ENCODE measurements at regions not wholly inside any gene's neighbourhood (a gene's known extent, or its start where the extent isn't known, plus 50 kb on each side); places are given as distances from the start of the nearest gene placed in this dataset.

GRCh38 chr2:12589802-12590320 lies 126.9 kb upstream of the TRIB2 start:
- no peaks in the 10 kb centered on the region for H3K36me3 ChIP-seq (ENCODE audit: low read depth)
- H3K4me3 ChIP-seq (ENCODE audit: severe bottlenecking) = no peak overlapping the region
- ATAC-seq (ENCODE audit: low read depth) (no peak), DNase-seq (ENCODE audit: low spot score) (no peak)
- no peaks in the 10 kb centered on the region for H3K9me3 ChIP-seq (ENCODE audit: severe bottlenecking)
- no peak for TF ChIP-seq CTCF (IDR thresholded peaks at IDR 0.05; ENCODE audit: poor library complexity, severe bottlenecking)
- peaks cover 20% of the 10 kb centered on the region for H3K4me1 ChIP-seq (ENCODE audit: insufficient read depth, poor library complexity, severe bottlenecking)
- H3K27me3 ChIP-seq (ENCODE audit: insufficient read depth, poor library complexity, severe bottlenecking) = no peaks in the 10 kb centered on the region
- H3K27ac ChIP-seq (ENCODE audit: poor library complexity, severe bottlenecking) = no peak overlapping the region

- Histone ChIP-seq H3K4me3 (ENCODE audit: severe bottlenecking) (no peak overlapping the region), H3K9me3 (ENCODE audit: severe bottlenecking) (no peaks in the 10 kb centered on the region), H3K36me3 (ENCODE audit: low read depth) (no peaks in the 10 kb centered on the region), H3K27me3 (ENCODE audit: insufficient read depth, poor library complexity, severe bottlenecking) (no peaks in the 10 kb centered on the region), H3K27ac (ENCODE audit: poor library complexity, severe bottlenecking) (no peak overlapping the region), H3K4me1 (ENCODE audit: insufficient read depth, poor library complexity, severe bottlenecking) (peaks cover 20% of the 10 kb centered on the region)
- ATAC-seq (ENCODE audit: low read depth) (no peak), DNase-seq (ENCODE audit: low spot score) (no peak)
- TF ChIP-seq CTCF (IDR thresholded peaks at IDR 0.05; ENCODE audit: poor library complexity, severe bottlenecking) = no peak
These were observed 124.4 kb upstream of the TRIB2 start for GRCh38 chr2:12592296-12592695.

DNA sequence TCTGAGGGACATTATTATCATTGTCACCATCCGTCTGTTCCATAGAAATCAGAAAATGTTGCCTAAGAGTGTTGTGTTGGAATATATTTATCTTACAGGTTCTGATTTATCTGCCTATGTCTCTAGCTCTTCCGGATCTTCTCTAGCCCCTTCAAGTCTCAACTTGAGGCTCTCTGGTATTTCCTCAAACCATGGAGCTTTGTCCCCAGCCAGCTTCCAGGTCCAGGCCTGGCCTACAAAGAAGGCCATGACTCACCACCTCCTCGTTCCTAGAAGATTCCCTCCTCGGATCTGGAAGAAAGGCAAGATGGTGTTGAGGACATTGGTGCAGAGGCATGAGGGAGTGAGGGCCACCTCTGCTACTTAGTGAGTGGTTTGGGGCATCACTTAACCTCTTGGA lies 122.1 kb upstream of the TRIB2 start:
- DNase-seq (ENCODE audit: low spot score) = no peak
- Histone ChIP-seq H3K27ac (ENCODE audit: poor library complexity, severe bottlenecking) (peak overlapping the region; percentile 15), H3K9me3 (ENCODE audit: severe bottlenecking) (peaks cover 1% of the 10 kb centered on the region), H3K4me3 (ENCODE audit: severe bottlenecking) (no peak overlapping the region), H3K4me1 (ENCODE audit: insufficient read depth, poor library complexity, severe bottlenecking) (peaks cover 7% of the 10 kb centered on the region), H3K27me3 (ENCODE audit: insufficient read depth, poor library complexity, severe bottlenecking) (no peaks in the 10 kb centered on the region), H3K36me3 (ENCODE audit: low read depth) (no peaks in the 10 kb centered on the region)
- peak; percentile 51; the same call in 2 of the 3 replicates for ATAC-seq (ENCODE audit: low read depth)
- TF ChIP-seq CTCF (IDR thresholded peaks at IDR 0.05; ENCODE audit: poor library complexity, severe bottlenecking) = no peak

- peaks cover 7% of the 10 kb centered on the region for H3K4me1 ChIP-seq (ENCODE audit: insufficient read depth, poor library complexity, severe bottlenecking)
- H3K27me3 ChIP-seq (ENCODE audit: insufficient read depth, poor library complexity, severe bottlenecking) = no peaks in the 10 kb centered on the region
- H3K27ac ChIP-seq (ENCODE audit: poor library complexity, severe bottlenecking) = no peak overlapping the region
- H3K9me3 ChIP-seq (ENCODE audit: severe bottlenecking) = peaks cover 1% of the 10 kb centered on the region
- no peak overlapping the region for H3K4me3 ChIP-seq (ENCODE audit: severe bottlenecking)
- ATAC-seq (ENCODE audit: low read depth) = no peak
- H3K36me3 ChIP-seq (ENCODE audit: low read depth) = no peaks in the 10 kb centered on the region
- no peak for DNase-seq (ENCODE audit: low spot score)
- TF ChIP-seq CTCF (IDR thresholded peaks at IDR 0.05; ENCODE audit: poor library complexity, severe bottlenecking) = no peak
These were observed 120.0 kb upstream of the TRIB2 start for GRCh38 chr2:12596771-12597170.

- Histone ChIP-seq H3K9me3 (ENCODE audit: severe bottlenecking) (peaks cover 1% of the 10 kb centered on the region), H3K27ac (ENCODE audit: poor library complexity, severe bottlenecking) (no peak overlapping the region), H3K4me3 (ENCODE audit: severe bottlenecking) (no peak overlapping the region), H3K27me3 (ENCODE audit: insufficient read depth, poor library complexity, severe bottlenecking) (no peaks in the 10 kb centered on the region), H3K4me1 (ENCODE audit: insufficient read depth, poor library complexity, severe bottlenecking) (peaks cover 7% of the 10 kb centered on the region), H3K36me3 (ENCODE audit: low read depth) (no peaks in the 10 kb centered on the region)
- ATAC-seq (ENCODE audit: low read depth) (no peak), DNase-seq (ENCODE audit: low spot score) (no peak)
- TF ChIP-seq CTCF (IDR thresholded peaks at IDR 0.05; ENCODE audit: poor library complexity, severe bottlenecking) = no peak
These were observed 119.1 kb upstream of the TRIB2 start for GRCh38 chr2:12597610-12598009.
